NT2/D1 (cell line): ENCODE measurements at regions not wholly inside any gene's neighbourhood (a gene's known extent, or its start where the extent isn't known, plus 50 kb on each side); places are given as distances from the start of the nearest gene placed in this dataset.
"Not testable (repeated sequence)": the region's sequence is repeated elsewhere in the genome, so short reads cannot be mapped to it uniquely, and the experiment has no call there.

Experiments used
- DNase-seq: peaks from one replicate; pipeline ENCODE4 v3.0.0-alpha.2; 2011; ENCODE audit warnings: low read depth, low spot score
- H3K27me3 ChIP-seq: 2 replicates; pipeline ENCODE4 v1.6.0; 2011; ENCODE audit warnings: mild to moderate bottlenecking; ENCODE audit not compliant: insufficient read length, insufficient read depth
- H3K36me3 ChIP-seq: 2 replicates; pipeline ENCODE4 v1.6.1; 2011; ENCODE audit warnings: mild to moderate bottlenecking, low read length, mixed read lengths; ENCODE audit not compliant: insufficient read depth, insufficient read length
- H3K4me1 ChIP-seq: 2 replicates; pipeline ENCODE4 v1.5.1; 2011; ENCODE audit not compliant: insufficient read depth, insufficient read length
- H3K4me3 ChIP-seq: 2 replicates; pipeline ENCODE4 v1.5.1; 2011; ENCODE audit warnings: low read depth; ENCODE audit not compliant: insufficient read length
- H3K9ac ChIP-seq: 2 replicates; pipeline ENCODE4 v1.6.0; 2011; ENCODE audit warnings: low read depth; ENCODE audit not compliant: insufficient read length
- H3K9me3 ChIP-seq: 2 replicates; pipeline ENCODE4 v1.5.1; 2011; ENCODE audit warnings: mild to moderate bottlenecking, low read length; ENCODE audit not compliant: insufficient read depth
- SUZ12 ChIP-seq: IDR thresholded peaks from 2 replicates; pipeline ENCODE4 v1.6.1; 2011; ENCODE audit not compliant: insufficient read length, insufficient read depth; ENCODE audit errors: extremely low read depth
- YY1 ChIP-seq: IDR thresholded peaks from 2 replicates; pipeline ENCODE4 v1.6.1; 2011; ENCODE audit not compliant: insufficient read length, insufficient read depth
- ZNF274 ChIP-seq: IDR thresholded peaks from 2 replicates; pipeline ENCODE4 v1.6.1; 2011; ENCODE audit warnings: mild to moderate bottlenecking, low read depth, low read length

- TF ChIP-seq YY1 (no peak), SUZ12 (no peak), ZNF274 (no peak)
- H3K9ac ChIP-seq: no peak overlapping the region
- no peaks in the 10 kb centered on the region for H3K9me3 ChIP-seq
- H3K27me3 ChIP-seq: no peaks in the 10 kb centered on the region
- H3K36me3 ChIP-seq: no peaks in the 10 kb centered on the region
- H3K4me3 ChIP-seq: no peak overlapping the region
- H3K4me1 ChIP-seq: no peaks in the 10 kb centered on the region
- DNase-seq: no peak
These were observed 515.6 kb upstream of the GNPDA2 start for GRCh38 chr4:45241976-45242375.

GRCh38 chr4:45229206-45229605, 502.9 kb upstream of the GNPDA2 start:
- Histone ChIP-seq H3K9ac (no peak overlapping the region), H3K4me1 (no peaks in the 10 kb centered on the region), H3K27me3 (no peaks in the 10 kb centered on the region), H3K4me3 (no peak overlapping the region), H3K9me3 (peaks cover 12% of the 10 kb centered on the region), H3K36me3 (no peaks in the 10 kb centered on the region)
- DNase-seq: no peak
- TF ChIP-seq ZNF274 (no peak), SUZ12 (no peak), YY1 (no peak)

GRCh38 chr4:45215976-45216542, 489.7 kb upstream of the GNPDA2 start:
- DNase-seq: no peak
- Histone ChIP-seq H3K27me3 (no peaks in the 10 kb centered on the region), H3K36me3 (no peaks in the 10 kb centered on the region), H3K4me1 (no peaks in the 10 kb centered on the region), H3K4me3 (no peak overlapping the region), H3K9ac (no peak overlapping the region), H3K9me3 (no peaks in the 10 kb centered on the region)
- no peak for TF ChIP-seq YY1
- TF ChIP-seq SUZ12: no peak
- TF ChIP-seq ZNF274: no peak

- not testable (repeated sequence) for H3K36me3 ChIP-seq, H3K27me3 ChIP-seq, H3K9me3 ChIP-seq, H3K4me3 ChIP-seq, H3K9ac ChIP-seq, H3K4me1 ChIP-seq, DNase-seq
These were observed 482.1 kb upstream of the GNPDA2 start for GRCh38 chr4:45208476-45208875.

GRCh38 chr4:45207864-45208331, 481.5 kb upstream of the GNPDA2 start:
- H3K27me3 ChIP-seq, DNase-seq, H3K9ac ChIP-seq, H3K4me1 ChIP-seq, H3K9me3 ChIP-seq, H3K36me3 ChIP-seq, H3K4me3 ChIP-seq: not testable (repeated sequence)

GRCh38 chr4:45207241-45207863, 481.0 kb upstream of the GNPDA2 start:
- not testable (repeated sequence) for H3K4me1 ChIP-seq, DNase-seq, H3K4me3 ChIP-seq, H3K27me3 ChIP-seq, H3K36me3 ChIP-seq, H3K9ac ChIP-seq, H3K9me3 ChIP-seq

GRCh38 chr4:45199736-45200135, 473.4 kb upstream of the GNPDA2 start:
- no peaks in the 10 kb centered on the region for H3K9me3 ChIP-seq
- H3K9ac ChIP-seq: no peak overlapping the region
- no peak for DNase-seq
- no peaks in the 10 kb centered on the region for H3K4me1 ChIP-seq
- H3K4me3 ChIP-seq: no peak overlapping the region
- H3K36me3 ChIP-seq: no peaks in the 10 kb centered on the region
- TF ChIP-seq YY1 (no peak), ZNF274 (no peak), SUZ12 (no peak)
- no peaks in the 10 kb centered on the region for H3K27me3 ChIP-seq

- Histone ChIP-seq H3K27me3 (no peaks in the 10 kb centered on the region), H3K4me3 (no peak overlapping the region), H3K9me3 (no peaks in the 10 kb centered on the region), H3K36me3 (no peaks in the 10 kb centered on the region), H3K9ac (no peak overlapping the region), H3K4me1 (no peaks in the 10 kb centered on the region)
- no peak for TF ChIP-seq SUZ12
- no peak for DNase-seq
These were observed 462.1 kb upstream of the GNPDA2 start for GRCh38 chr4:45188501-45188900.
